ENCODE measurements at regions not wholly inside any gene's neighbourhood (a gene's known extent, or its start where the extent isn't known, plus 50 kb on each side); places are given as distances from the start of the nearest gene placed in this dataset.

- CTCF ChIA-PET (ENCODE audit: partially characterized antibody) = no interaction called here
- no peak overlapping the region for H2BK5ac ChIP-seq (ENCODE audit: low read depth, low read length)
- H3K18ac ChIP-seq (ENCODE audit: extremely low read depth, low read length) = no peak overlapping the region
These were observed 1443.3 kb downstream of the RAPGEF2 start for GRCh38 chr4:160546201-160546600.

More at GRCh38 chr4:160546201-160546600, 1443.3 kb downstream of the RAPGEF2 start:
- no peak overlapping the region for H2BK20ac ChIP-seq (ENCODE audit: low read length)
- no peak overlapping the region for H4K91ac ChIP-seq (replicated peaks; ENCODE audit: insufficient read length, low read length)
- no peak overlapping the region for H3K23ac ChIP-seq (ENCODE audit: insufficient read length)
- no peaks in the 10 kb centered on the region for H3K27me3 ChIP-seq (replicated peaks in 1 of 4; ENCODE audit: control insufficient read depth in 3 of 4, extremely low read depth in 1 of 4, insufficient read depth in 3 of 4, low read length in 3 of 4)
- no peaks in the 10 kb centered on the region for H4K20me1 ChIP-seq (replicated peaks in 1 of 2; ENCODE audit: control insufficient read depth in 1 of 2, insufficient read depth in 2 of 2, low read length in 2 of 2)
- no peak overlapping the region for H3K4me2 ChIP-seq (ENCODE audit: insufficient read depth in 1 of 2, low read depth in 2 of 2, low read length in 2 of 2)
- peaks cover 0 to 12% of the 10 kb centered on the region in 2 experiments; a peak in 1 of 4 replicates for H3K9me3 ChIP-seq (ENCODE audit: insufficient read depth in 2 of 2, low read depth in 1 of 2, low read length in 1 of 2)
- no peak overlapping the region for H3K4me3 ChIP-seq (ENCODE audit: extremely low read depth in 1 of 4, insufficient read depth in 2 of 4, low read depth in 3 of 4, low read length in 4 of 4)
- no peak for FAIRE-seq
- H3K23me2 ChIP-seq (ENCODE audit: low read depth, low read length) = no peaks in the 10 kb centered on the region; the same call in 1 of the 2 replicates
- no peak overlapping the region for H3K56ac ChIP-seq (replicated peaks; ENCODE audit: insufficient read length, low read depth, low read length)
- no peak for DNase-seq (ENCODE audit: low read depth in 1 of 2, low spot score in 2 of 2)
- no peak overlapping the region for H3K9ac ChIP-seq (replicated peaks in 1 of 4; ENCODE audit: extremely low read depth in 1 of 4, low read depth in 3 of 4, low read length in 3 of 4)
- H2BK15ac ChIP-seq (ENCODE audit: low read length) = no peak overlapping the region
- H3K4me1 ChIP-seq (replicated peaks in 1 of 4; ENCODE audit: control insufficient read depth in 3 of 4, insufficient read depth in 4 of 4, low read length in 3 of 4) = no peaks in the 10 kb centered on the region
- H4K8ac ChIP-seq (ENCODE audit: extremely low read depth, insufficient read depth, low read length) = no peak overlapping the region
- no peaks in the 10 kb centered on the region for H3K79me1 ChIP-seq (ENCODE audit: low read depth, low read length)
- POLR2A ChIA-PET (ENCODE audit: partially characterized antibody) = no interaction called here
- H2AK5ac ChIP-seq (ENCODE audit: low read depth, low read length) = no peak overlapping the region
- no peaks in the 10 kb centered on the region for H3K79me2 ChIP-seq (ENCODE audit: control insufficient read depth in 1 of 2, insufficient read depth in 2 of 2, low read length in 2 of 2)
- no peak overlapping the region for H3K4ac ChIP-seq (replicated peaks; ENCODE audit: insufficient read length, low read depth, low read length)
- no peak overlapping the region for H2BK12ac ChIP-seq (ENCODE audit: low read depth, low read length)
- H3K36me3 ChIP-seq (ENCODE audit: control insufficient read depth in 2 of 4, insufficient read depth in 4 of 4, low read length in 3 of 4) = no peaks in the 10 kb centered on the region
- H2AFZ ChIP-seq (ENCODE audit: low read length) = no peak overlapping the region
- no peak overlapping the region for H4K5ac ChIP-seq (ENCODE audit: insufficient read length, low read depth, low read length)
- 100% methylated on average over 1 of the region's 1 CpG; no CpG with 5 or more reads in 1 of the 2 experiments for WGBS, 2 experiments (ENCODE audit: extremely low coverage in 1 of 2, insufficient coverage in 1 of 2, insufficient read length in 1 of 2, insufficient replicate concordance in 2 of 2, low coverage in 1 of 2, low lambda C conversion rate in 2 of 2, missing lambda C conversion rate in 1 of 2)
- no peak overlapping the region for H3K27ac ChIP-seq (ENCODE audit: low read depth, low read length)
- no peak overlapping the region for H2BK120ac ChIP-seq (replicated peaks; ENCODE audit: low read depth, low read length)
- TF ChIP-seq SIRT6 (IDR thresholded peaks at IDR 0.05; ENCODE audit: low read length) (no peak), HDAC2 (IDR thresholded peaks at IDR 0.05; ENCODE audit: borderline replicate concordance in 1 of 2, low read depth in 2 of 2, low read length in 2 of 2) (no peak), TAF7 (optimal IDR thresholded peaks at IDR 0.05; ENCODE audit: borderline replicate concordance, low read depth, low read length) (no peak), TEAD4 (IDR thresholded peaks at IDR 0.05; ENCODE audit: low read depth, low read length) (no peak), SIX5 (IDR thresholded peaks at IDR 0.05; ENCODE audit: low read depth, low read length) (no peak)
- H3K14ac ChIP-seq (ENCODE audit: insufficient read length) = no peak overlapping the region

Data from H1 (cell line).